NT2/D1 (cell line): ENCODE measurements at regions not wholly inside any gene's neighbourhood (a gene's known extent, or its start where the extent isn't known, plus 50 kb on each side); places are given as distances from the start of the nearest gene placed in this dataset.

Experiments used
- SUZ12 ChIP-seq: IDR thresholded peaks from 2 replicates; pipeline ENCODE4 v1.6.1; 2011; ENCODE audit not compliant: insufficient read length, insufficient read depth; ENCODE audit errors: extremely low read depth
- YY1 ChIP-seq: IDR thresholded peaks from 2 replicates; pipeline ENCODE4 v1.6.1; 2011; ENCODE audit not compliant: insufficient read length, insufficient read depth
- ZNF274 ChIP-seq: IDR thresholded peaks from 2 replicates; pipeline ENCODE4 v1.6.1; 2011; ENCODE audit warnings: mild to moderate bottlenecking, low read depth, low read length

DNA sequence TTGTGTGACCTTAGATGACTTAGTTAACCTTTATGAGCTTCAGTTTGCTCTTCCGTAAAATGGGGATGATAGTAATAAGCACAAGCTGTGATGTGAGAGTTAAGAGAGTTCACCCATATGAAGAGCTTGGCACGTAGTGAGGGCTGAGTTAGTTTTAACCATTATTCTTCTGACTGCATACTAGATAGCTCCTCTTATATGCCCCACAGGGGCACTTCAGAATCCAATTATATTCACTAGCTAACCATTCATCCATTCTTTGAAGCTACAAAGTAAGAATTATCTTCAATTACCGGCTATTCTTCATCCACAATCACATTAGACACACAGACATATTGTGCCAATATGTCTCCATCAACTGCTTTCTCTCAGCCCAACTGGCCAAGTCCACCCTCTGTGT lies 159.0 kb upstream of the STT3B start:
- TF ChIP-seq ZNF274: no peak
- TF ChIP-seq YY1: no peak
- TF ChIP-seq SUZ12: no peak
